ENCODE measurements at regions not wholly inside any gene's neighbourhood (a gene's known extent, or its start where the extent isn't known, plus 50 kb on each side); places are given as distances from the start of the nearest gene placed in this dataset.

DNA sequence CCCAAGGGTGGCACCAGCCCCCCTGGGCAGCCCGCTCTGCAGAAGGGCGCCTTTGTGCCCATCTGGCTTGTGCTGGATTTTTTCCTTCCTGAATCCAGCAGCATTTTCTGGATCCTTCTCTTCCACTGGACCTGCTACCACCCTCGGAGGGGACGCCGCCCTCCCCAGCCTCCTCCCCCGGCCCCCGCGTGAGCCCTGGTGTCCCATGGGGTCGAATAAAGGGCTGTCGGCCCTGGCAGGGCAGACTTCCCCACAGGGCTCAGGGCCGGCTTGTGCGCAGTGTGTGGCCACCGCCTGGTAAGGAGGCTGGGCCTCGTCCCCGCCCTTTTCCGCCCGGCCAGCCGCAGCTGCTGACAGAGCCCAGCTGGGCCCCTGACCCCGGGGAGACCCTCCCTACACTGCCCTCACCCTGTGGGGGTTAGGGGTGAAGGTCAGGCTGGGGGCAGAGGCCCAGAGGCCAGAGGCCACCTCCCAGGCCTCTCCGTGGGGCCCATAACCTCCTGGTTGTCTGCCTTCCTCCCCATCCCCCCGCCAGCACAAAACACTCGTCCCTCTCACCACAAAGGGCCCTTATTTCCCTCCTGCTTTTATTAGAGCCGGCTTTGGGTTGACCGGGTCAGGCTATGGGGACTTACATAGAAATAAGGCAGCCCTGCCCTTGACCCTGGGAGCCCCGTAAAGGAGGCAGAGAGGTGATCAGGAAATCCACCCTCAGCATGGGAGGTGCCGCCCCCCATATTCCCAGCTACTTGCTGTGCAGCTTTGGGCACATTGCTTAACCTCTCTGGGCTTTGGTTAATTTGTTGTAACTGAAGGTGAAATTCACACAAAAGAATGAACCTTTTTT, 179.3 kb upstream of the CIBAR2 start (continued):
- TF ChIP-seq, protein P1, sequence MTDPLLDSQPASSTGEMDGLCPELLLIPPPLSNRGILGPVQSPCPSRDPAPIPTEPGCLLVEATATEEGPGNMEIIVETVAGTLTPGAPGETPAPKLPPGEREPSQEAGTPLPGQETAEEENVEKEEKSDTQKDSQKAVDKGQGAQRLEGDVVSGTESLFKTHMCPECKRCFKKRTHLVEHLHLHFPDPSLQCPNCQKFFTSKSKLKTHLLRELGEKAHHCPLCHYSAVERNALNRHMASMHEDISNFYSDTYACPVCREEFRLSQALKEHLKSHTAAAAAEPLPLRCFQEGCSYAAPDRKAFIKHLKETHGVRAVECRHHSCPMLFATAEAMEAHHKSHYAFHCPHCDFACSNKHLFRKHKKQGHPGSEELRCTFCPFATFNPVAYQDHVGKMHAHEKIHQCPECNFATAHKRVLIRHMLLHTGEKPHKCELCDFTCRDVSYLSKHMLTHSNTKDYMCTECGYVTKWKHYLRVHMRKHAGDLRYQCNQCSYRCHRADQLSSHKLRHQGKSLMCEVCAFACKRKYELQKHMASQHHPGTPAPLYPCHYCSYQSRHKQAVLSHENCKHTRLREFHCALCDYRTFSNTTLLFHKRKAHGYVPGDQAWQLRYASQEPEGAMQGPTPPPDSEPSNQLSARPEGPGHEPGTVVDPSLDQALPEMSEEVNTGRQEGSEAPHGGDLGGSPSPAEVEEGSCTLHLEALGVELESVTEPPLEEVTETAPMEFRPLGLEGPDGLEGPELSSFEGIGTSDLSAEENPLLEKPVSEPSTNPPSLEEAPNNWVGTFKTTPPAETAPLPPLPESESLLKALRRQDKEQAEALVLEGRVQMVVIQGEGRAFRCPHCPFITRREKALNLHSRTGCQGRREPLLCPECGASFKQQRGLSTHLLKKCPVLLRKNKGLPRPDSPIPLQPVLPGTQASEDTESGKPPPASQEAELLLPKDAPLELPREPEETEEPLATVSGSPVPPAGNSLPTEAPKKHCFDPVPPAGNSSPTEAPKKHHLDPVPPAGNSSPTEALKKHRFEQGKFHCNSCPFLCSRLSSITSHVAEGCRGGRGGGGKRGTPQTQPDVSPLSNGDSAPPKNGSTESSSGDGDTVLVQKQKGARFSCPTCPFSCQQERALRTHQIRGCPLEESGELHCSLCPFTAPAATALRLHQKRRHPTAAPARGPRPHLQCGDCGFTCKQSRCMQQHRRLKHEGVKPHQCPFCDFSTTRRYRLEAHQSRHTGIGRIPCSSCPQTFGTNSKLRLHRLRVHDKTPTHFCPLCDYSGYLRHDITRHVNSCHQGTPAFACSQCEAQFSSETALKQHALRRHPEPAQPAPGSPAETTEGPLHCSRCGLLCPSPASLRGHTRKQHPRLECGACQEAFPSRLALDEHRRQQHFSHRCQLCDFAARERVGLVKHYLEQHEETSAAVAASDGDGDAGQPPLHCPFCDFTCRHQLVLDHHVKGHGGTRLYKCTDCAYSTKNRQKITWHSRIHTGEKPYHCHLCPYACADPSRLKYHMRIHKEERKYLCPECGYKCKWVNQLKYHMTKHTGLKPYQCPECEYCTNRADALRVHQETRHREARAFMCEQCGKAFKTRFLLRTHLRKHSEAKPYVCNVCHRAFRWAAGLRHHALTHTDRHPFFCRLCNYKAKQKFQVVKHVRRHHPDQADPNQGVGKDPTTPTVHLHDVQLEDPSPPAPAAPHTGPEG (CRISPR knock-in tag; IDR thresholded peaks at IDR 0.05): peak; percentile 72; the same call in 1 of the 2 replicates
- TF ChIP-seq ZNF781 (CRISPR knock-in tag; IDR thresholded peaks at IDR 0.05; ENCODE audit: borderline replicate concordance, not compliant biosample characterization): peak; percentile 92
- no peak for TF ChIP-seq SNRNP70 (IDR thresholded peaks at IDR 0.05; ENCODE audit: low read depth, low read length)
- peak; percentile 99 for TF ChIP-seq HIC2 (CRISPR knock-in tag; IDR thresholded peaks at IDR 0.05; ENCODE audit: low read depth)
- TF ChIP-seq, protein P2, sequence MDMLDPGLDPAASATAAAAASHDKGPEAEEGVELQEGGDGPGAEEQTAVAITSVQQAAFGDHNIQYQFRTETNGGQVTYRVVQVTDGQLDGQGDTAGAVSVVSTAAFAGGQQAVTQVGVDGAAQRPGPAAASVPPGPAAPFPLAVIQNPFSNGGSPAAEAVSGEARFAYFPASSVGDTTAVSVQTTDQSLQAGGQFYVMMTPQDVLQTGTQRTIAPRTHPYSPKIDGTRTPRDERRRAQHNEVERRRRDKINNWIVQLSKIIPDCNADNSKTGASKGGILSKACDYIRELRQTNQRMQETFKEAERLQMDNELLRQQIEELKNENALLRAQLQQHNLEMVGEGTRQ (IDR thresholded peaks at IDR 0.05; ENCODE audit: low read depth, low read length): no peak
- TF ChIP-seq, protein P2 (CRISPR knock-in tag; IDR thresholded peaks at IDR 0.05; ENCODE audit: borderline replicate concordance): peak; percentile 53; the same call in 1 of the 2 replicates
- TF ChIP-seq ZBTB26 (CRISPR knock-in tag; IDR thresholded peaks at IDR 0.05; ENCODE audit: borderline replicate concordance): peak; percentile 67; the same call in 1 of the 2 replicates
- peak; percentile 97 for TF ChIP-seq PPARG (CRISPR knock-in tag; conservative IDR thresholded peaks at IDR 0.05)
- no peak for TF ChIP-seq CSRNP2 (CRISPR knock-in tag; conservative IDR thresholded peaks at IDR 0.05; ENCODE audit: low read depth)
- peak; percentile 96 for TF ChIP-seq TRIM24 (CRISPR knock-in tag; IDR thresholded peaks at IDR 0.05)
- TF ChIP-seq ZNF563 (CRISPR knock-in tag; IDR thresholded peaks at IDR 0.05): peak; percentile 96
- peak; percentile 95; the same call in 1 of the 2 replicates for TF ChIP-seq ZNF136 (CRISPR knock-in tag; IDR thresholded peaks at IDR 0.05; ENCODE audit: low read depth)
